HUDEP-2 (cell line): ENCODE measurements at regions not wholly inside any gene's neighbourhood (a gene's known extent, or its start where the extent isn't known, plus 50 kb on each side); places are given as distances from the start of the nearest gene placed in this dataset.

ENCODE experiments used
- DNase-seq, 76 experiments: peaks; one replicate each; lab custom pipeline; 2025; ENCODE audit not compliant: unreplicated experiment in 76 of 76; lab: John Stamatoyannopoulos, UW

DNA sequence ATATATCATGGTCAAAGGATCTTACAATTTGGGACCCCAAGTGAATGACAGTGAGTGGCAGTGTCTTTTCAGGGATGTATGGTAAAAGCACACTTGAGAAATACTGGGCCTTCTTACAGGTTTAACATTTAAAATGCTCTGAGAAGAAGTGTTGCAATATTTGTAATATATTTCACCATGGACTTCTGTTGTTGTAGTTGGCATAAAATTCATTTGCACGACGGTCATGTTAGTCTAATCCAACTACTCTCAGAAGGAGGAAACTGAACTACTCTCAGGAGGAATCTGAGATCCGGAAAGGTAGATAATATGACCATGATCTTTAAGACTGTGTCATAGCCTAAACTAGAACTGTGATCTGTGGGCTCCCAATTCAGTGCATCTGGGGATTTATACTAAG lies 700.1 kb downstream of the HDGFL1 start:
- no peak for DNase-seq

DNA sequence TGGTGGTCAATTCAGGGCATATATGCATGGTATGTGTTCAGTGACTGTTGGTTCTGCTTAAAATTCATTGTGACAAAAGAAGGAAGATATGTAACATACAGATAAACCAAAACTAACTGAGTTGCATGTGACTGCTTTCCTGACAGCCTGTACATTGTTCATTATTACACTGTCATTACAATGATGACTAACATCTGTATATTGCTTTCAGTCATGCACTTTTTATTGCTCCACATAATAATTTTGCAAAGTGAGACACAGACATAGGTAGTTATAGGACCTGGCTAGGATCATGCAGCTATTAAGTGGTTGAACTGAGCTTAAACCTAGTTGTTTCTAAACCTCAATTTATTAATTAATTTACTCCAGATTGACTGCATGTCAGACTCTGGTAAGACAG lies 703.2 kb downstream of the HDGFL1 start:
- DNase-seq = peak in 2 of 76 experiments; percentile 17 to 58

DNA sequence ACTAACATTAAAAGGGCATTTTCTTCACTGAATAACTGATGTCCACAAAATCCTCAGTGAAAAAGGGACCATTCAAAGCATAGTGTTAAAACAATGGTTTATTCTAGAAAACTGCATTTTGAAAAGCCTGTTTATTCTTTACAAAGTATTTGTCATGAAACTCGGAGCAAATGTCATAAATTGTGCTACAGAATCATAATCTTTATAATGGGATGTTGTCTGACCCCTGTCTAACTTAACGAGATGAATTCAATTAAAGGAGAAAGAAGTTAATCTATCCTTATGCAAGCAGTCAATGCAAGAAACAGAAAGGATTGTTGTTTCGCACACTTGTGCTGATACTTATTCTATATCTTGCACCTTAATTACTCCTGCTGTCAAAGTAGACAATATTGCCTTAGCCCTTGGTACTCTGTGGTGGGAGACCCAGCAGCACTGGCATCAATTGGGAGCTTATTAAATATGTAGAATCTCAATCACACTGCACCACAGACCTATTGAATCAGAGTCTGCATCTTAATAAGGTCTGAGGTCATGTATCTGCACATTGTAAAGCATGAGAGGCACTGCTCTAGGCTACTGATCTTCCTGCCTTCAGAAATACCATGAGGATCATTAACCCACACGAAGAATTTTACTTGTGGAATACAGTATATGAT lies 708.3 kb downstream of the HDGFL1 start:
- no peak for DNase-seq

DNA sequence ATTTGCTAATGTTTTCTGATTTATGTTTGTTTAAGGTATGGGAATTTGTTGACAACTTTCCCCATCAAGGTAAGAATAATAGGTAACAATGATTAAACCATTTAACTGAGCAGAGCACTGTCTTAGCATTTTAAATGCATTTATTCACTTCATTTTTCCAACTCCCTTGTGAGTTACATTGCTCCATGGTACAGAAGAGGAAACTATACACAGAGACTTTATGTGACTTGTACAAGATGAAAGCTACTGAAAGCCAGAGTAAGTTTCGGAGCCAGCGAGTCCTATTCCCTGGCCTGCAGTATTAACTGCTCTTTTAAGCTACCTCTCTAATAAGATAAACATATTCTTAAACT lies 708.8 kb downstream of the HDGFL1 start:
- no peak for DNase-seq

DNA sequence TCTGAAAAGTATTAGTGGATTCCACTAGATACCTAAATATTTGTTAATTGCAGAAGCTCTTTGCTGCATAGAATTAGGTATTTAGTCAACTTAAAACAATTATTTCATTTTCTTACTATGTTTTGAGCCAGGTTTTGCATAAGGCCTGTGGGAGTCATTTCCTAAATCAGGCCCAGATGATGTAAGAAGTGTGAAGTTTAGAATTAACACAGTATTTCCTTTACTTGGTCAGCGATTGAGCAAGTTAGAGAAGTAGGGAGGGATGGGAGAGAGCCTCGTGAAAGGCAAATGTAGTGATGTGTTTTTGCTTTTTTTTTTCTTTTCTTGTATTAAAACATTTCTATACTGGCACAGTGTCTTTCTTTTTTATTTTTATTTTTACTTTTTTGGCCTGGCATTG lies 711.1 kb downstream of the HDGFL1 start:
- no peak for DNase-seq

DNA sequence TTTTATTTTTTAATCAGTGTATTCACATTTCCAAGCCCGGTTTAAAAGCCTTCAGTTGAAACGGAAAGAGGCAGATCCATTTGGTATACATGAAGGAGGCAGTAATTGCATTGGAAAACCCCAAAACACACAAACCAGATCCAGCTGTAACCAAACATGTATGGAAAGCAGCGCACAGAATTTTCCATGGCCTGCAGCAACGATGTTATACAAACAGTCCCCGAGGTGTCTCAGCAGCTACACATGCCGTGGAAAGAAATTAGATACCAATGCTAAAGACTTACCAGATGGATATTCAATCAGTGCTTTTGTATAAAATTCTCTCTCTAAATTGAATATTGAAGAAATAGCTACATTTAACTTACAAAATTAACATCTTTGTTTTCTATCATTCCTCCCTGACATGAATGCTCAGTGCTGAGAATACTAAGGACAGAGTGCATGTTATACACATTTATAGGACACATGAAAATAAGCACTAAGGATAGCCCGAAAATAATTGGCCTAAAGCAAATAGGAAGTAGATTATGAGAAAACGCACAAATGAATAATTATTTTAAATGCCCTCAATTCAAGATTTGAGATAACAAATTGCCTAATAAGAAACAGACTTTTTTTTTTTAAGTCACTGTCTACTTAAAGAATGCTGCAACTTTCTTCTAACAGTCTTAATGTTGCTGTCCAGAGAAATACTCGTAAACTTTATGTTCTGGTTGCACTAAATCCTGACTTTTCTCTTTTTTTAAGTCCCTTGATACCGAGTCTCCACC lies 713.1 kb downstream of the HDGFL1 start:
- DNase-seq = no peak

DNA sequence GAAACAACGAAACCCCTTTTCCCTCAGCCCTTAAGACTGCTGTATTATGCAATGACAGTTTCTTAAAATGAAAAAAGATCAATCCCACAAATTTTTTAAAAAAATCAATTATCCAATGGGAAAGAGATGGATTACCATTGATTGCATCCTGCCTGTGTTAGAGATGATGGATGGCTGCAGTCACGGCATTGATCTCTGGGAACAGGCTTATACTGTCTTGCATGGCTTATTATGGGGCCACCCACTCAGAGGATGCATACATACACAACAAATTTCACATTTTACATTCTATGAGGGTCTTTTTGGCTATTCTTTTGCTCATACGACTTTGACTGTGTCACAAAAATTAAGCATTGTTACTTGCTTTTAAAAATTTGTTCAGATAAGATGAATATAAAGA lies 724.3 kb downstream of the HDGFL1 start:
- no peak for DNase-seq

DNA sequence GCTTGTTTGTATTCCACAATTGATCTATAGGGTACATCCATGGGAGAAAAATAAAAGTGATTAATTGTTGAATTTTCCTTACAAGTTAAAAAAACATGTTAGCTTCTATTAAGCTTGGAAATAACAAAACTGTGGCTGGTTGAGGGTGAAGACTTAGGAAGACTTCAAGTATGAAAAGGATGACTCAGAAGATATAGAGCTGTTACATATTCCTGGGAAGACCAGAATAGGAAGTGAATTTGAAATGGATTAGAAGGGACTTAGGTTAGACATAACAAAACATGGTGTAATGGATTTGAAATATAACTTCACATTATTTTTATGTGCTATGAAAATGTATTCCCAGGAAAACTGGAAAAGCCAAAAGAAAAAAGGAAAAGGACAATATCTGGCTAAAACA lies 732.2 kb downstream of the HDGFL1 start:
- no peak for DNase-seq

DNA sequence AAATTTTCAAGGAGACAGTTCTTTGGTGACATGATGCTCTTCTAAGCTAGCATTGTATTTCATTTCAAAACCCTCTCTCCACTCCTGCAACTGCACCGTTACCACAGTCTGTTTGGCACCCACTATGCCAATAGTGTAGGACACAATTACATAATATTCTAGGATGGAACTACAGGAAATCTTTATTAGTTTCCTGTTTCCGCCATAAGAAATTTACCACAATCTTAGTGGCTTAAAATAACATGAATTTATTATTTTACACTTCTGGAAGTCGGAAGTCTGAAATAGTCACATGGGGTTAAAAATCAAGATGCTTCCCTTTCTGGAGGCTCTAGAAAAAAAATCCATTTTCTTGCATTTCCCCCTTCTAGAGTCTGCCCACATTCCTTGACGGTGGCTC lies 733.1 kb downstream of the HDGFL1 start:
- no peak for DNase-seq

DNA sequence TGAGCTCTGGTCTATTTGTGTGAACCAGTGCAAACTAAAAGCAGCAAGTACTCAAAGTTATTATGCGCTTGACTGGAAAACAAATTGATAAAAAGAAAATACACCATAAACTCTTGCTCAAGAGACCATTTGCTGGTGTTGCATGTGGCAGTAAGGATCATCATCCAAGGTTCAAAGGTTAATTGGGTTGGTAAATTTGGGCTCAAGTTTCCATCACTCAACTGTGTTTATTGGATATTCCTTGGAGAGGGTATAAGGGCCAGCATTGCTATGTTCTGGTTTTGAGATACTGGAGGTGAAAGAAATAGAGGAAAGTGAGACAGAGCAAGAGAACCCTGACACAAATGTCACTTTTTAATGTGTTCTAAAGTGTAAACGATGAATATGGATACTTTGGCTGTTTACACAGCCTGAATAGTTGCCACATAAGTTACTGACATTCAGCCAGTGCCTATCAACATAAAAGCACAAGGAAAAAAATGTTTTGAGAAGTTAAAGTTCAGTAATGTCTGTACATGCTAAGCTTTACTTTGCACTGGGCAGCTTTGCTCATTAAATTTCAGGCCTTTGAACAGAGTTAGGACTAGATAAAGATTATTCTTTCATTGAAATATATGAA lies 736.1 kb downstream of the HDGFL1 start:
- no peak for DNase-seq

DNA sequence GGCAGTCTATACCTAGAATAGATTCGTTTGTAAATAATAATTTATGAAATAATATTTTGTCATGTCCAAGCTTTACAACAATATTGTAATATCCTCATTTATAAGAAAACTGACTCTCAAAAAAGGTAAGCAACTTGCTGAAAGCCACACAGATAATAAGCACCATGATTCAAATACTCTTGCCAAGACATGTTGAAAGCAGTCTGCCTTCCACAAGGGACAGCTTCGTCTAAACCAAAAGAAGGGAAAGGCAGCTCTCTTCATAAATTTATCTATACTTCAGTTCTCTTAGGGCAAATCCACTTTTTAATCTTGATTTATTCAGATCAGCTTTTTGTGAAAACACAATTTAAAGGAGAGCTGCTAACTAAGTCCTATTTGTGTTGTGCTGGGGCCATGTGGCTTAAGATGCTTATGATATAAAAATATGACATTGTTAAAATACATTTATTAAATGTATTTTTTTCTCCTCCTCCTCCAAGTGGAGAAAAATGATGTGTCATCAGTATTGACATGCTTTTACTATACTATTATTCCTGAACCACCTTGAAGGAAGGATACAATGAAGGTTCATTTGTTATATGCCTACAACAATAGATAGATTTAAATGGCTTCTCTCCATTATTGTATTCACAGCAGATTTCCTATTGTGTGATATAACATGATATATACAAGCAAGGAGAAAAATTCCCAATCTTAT lies 737.0 kb downstream of the HDGFL1 start:
- DNase-seq = no peak

DNA sequence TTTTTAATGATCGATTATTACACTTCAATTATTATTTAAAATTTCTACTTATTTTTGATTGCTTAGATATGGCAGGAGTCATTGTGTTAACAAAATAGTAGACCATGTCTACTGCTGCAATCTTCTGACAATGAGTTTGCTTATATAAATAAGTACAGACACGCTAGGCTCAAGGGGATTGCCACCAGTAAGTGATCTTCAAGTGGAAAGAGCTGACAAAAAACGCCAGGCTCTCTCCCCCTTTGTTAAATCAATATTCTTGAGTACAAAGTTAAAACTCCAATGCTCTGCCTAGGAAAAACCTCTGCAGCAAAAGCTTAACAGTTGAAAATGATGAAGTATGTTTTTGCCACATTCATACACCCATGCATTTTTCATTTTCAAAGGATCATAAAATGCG lies 738.1 kb downstream of the HDGFL1 start:
- no peak for DNase-seq

DNA sequence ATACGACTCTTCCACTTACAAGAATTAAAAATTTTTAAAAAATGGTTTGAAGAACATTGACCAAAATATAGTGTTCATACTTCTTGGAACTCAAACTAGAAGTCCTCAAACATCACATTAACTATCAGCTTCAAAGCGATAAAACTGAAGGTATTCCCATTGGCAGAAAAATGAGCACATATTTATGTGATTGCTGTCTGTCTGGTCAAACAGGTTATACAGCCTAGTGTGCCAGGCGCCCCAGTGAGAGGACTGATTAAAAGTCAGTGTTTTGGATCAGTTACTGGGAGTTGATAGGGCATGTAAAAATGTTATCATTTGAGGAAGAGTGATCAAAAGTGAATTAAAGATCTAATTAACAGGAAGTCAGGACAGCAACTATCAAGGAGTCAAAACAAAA lies 738.8 kb downstream of the HDGFL1 start:
- DNase-seq = no peak

DNA sequence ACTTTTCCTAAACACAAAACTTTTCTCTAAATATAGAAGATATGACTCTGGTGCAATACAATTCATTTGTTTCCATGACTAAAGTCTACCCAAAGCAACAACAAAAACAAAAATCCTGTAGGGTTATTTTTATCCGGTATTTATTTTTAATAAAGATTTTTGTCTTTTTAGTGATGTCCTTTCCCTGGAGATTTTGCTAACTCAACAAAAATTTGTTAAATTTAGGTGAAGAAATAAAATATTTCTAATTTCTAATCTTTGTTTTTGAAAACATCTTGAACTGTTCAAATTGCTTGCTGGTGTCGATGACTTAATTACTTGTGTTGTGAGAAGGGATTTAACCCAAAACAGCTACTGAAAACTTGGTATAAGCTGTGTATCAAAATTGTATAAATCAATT lies 741.8 kb downstream of the HDGFL1 start:
- no peak for DNase-seq

DNA sequence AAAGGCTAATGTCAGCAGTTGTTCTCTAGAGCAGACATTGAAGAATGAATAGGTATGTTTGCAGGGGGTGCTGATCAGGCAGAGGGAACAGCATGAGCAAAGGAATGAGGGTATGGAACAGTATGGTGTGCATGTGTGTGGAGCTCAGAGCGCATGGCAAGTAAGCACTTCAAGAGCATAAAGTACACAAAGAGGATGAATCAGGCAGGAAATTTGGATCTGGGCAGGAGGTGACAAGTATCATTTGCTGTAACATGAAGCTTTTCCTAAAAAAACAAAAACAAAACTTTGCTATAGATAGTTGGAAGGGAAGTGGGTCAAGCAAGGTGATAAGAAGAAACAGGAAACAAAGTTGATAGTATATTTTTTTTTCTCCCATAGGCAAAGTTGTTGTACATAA lies 746.8 kb downstream of the HDGFL1 start:
- no peak for DNase-seq

DNA sequence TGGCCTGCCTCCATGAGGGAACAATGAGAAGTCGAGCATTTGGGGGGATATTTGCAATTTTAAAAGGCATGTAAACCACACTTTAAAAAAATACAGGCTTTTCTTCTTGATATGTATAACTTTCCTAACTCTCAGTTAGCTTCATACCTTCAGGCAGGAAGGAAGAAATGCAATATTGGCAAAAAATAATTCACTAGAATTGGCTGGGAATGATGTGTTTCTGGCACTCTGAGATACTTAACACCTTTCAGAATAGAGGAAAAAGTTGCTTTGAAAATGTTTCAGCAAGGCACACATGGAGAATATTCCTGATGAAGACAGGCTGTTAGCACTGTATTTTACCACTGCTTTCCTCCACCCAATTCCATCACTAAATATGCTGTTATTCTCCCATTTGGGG lies 747.6 kb downstream of the HDGFL1 start:
- no peak for DNase-seq

DNA sequence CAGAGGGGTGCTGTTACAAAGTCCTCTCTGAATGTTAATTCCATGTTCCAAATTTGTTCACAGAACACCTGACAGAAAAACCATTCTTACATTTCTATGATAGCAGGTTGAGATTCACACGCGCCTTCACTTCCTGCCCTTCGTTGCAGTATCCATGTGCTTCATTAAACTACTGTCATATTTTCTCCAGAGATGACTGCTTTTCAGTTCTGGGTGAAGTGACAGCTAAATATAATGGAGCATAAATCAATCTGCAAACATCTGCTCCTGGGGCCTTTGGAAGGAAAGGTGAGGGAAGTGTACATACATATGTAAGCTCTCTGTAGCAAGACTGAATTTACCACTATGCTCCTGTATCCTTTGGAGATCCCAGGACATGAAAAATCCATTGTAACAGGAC lies 750.2 kb downstream of the HDGFL1 start:
- DNase-seq = no peak

DNA sequence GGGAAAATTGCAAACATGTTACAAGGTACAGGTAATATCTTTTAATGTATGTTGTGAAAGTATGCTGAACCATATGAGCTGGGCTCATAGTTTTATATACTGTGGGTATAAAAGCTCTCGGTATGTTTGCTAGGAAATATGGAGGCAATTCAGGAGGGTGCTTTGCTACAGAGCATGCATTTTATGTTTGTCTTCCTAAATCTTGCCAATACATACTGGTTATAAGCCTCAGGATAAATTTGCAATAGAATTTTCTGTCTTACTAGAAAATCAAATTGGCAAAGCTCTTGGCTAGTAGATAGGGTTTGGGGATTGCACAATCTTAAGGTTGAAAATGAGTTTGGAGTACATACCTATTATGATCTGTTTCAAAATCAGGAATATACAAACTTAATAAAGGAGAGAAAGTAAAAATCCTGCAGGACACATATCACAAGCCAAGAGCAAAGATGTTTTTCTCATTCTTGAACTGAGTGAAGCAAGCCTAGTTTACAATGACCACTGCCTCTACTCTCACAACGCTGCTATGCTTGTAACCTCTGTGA lies 751.2 kb downstream of the HDGFL1 start:
- no peak for DNase-seq

DNA sequence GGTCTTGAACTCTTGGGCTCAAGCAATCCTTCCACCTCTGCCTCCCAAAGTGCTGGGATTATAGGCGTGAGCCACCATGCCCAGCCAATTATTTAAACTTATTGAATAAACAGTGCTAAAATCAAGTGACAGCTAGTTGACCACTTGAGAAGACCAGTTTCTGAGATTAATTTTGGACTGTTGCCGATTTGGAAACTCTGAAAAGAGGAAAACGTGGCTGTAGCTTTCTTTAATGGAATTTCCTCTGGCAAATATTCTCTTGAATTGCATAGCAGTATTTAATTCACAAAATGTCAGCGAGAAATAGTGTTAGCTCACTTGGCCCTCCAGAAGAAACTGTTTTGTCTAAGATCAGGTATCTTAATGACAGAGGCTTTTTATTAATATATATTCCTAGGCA lies 754.5 kb downstream of the HDGFL1 start:
- DNase-seq = no peak

DNA sequence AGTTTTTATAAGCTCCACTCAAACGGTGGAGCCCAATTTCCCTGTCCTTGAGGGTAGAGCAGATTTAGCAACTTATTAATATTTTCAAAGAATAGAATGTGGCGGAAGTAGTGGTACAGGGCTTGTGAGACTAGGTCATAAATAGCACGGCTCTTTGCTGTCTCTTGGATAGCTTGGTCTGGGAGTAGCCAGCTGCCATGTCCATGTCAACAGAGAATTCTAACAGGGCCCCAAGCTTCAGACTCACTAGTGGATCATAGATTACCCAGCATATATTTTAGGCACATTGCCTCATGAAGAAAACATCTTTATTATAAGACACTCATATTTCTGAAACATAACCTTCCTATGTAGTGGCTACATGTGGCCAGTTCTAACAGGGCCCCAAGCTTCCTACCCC lies 755.7 kb downstream of the HDGFL1 start:
- DNase-seq = no peak

DNA sequence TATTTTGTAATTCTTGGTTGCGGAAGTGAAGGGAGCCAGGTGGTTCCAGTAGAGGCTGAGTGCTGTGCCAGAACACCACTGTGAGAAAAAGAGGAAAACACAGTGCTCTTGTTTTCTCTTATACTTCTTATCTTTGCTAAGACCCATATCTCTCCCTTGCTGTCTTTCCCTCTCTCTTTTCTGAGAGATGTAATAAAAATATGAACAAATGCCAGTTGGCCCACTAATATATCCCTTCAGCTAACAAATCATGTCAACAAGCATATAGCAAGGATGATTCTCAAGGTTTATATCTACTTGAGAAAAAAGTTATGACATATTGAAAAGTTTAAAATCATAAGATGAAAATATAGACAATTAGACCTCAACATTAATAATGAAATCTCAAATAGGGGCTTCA lies 758.3 kb downstream of the HDGFL1 start:
- no peak for DNase-seq
